NCI-H345 treated with DMSO at 0.1 percent for 48 hours (cell line): ENCODE measurements at regions not wholly inside any gene's neighbourhood (a gene's known extent, or its start where the extent isn't known, plus 50 kb on each side); places are given as distances from the start of the nearest gene placed in this dataset.

Source experiments
- DNase-seq: peaks from one replicate; lab custom pipeline; 2025; ENCODE audit not compliant: unreplicated experiment; lab: John Stamatoyannopoulos, UW

DNA sequence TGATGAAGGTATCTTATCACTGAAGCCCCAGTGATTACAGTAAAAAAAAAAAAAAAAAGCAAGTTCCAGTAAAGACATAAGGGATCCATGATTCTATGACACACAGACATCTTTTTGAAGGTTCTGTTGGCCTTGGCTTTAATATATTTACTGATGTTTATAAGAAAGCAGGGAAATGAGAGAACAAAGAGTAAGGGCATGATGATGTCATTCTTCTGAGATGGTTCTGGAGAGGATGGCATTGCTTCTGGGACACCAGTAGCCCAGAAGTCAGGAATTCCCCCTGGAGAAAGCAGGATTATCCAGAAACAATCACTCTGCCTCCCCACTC is 233.6 kb downstream of the FAM76B start:
- no peak for DNase-seq

DNA sequence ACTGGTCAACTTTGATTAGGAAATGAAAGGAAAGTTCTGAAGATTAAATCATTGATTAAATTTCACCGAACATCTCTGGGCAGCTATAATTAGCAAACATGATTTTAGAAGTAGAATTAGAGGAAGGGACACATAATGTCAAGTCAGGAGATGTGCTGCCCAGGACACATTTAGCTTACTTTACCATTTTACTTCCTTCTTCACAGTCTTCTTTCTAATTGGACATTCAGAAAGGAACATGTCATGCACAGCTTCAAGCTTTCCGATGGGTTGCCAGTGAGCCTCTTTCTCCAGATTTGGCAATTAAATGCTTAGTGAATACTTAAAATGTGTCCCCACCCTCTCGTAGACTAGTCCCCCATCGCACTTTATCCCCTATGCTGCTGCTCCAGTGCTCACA is 234.7 kb downstream of the FAM76B start:
- DNase-seq, result no peak

DNA sequence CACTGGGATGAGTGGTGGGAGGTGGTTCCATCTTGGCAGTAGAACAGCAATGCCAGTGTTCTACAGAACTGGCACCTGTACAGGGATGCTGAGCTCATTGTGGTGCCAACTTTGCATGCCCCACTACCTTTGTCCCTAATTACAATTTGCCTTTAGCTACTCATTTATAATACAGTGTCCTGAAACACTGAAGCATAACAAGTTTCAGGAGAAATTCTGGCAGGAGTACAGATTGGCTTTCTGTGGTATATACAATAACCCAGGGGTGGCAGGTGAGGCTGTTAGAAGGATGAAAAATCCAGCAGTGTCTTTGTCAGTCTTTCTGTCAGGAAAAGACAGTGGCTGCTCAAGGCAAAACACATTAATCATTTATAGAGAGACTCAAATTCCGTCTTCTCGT is 240.3 kb downstream of the FAM76B start:
- no peak for DNase-seq

DNA sequence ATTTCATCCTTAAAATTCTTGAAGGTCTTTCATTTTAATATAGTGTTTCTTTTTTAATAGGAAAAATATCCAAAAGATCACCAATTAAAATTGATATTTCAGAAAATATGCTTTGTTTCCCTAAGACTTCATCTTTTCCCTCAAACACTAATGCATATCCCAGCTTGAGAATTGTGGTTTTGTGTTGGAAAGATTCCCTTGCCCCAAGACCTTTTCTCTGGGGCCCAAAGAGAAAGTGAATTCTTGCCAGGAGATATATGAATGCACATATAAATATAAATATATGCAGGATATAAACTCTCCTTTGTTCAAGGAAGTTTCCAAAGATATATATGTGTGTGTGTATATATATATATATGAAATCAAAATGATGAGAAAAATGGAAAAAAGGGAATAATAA is 241.2 kb downstream of the FAM76B start:
- DNase-seq, result no peak

DNA sequence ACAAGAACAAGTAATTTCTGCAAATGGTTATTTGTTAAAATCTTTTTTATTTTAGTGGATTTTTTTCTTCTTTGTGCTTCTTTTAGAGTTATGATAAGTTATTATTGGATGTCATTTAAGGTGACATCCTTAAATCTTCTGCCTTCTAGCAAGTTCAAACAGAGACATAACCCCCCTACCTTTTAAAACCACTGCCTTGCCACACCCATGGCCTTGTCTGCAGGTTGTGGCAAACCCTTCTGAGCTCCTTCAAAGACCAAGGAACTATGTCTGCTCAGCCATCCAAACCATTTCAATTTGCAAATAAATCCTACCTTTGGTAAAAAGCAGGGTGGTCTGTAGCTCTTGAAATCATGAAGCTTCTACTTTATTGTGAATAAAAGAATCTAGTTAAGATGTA is 241.6 kb downstream of the FAM76B start:
- DNase-seq, result no peak

DNA sequence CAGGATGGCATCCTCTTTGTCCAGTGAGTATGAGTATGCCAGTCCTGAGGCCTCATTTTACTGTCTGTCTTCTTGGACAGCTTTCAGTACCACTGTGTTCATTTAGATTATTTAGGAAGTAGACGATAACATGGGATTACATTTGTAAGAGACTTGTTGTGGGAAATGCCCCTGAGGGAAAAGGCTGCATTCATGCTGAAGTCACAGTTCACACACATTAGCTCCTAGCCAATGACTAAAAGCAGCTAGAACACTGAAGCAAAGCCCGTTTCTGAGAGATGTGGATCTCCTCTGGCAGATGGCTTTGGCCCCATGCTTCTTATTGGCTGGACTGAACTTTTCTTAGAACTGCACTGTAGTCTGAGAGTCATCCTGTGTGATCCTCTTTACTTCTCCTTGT is 242.4 kb downstream of the FAM76B start:
- DNase-seq, result no peak

DNA sequence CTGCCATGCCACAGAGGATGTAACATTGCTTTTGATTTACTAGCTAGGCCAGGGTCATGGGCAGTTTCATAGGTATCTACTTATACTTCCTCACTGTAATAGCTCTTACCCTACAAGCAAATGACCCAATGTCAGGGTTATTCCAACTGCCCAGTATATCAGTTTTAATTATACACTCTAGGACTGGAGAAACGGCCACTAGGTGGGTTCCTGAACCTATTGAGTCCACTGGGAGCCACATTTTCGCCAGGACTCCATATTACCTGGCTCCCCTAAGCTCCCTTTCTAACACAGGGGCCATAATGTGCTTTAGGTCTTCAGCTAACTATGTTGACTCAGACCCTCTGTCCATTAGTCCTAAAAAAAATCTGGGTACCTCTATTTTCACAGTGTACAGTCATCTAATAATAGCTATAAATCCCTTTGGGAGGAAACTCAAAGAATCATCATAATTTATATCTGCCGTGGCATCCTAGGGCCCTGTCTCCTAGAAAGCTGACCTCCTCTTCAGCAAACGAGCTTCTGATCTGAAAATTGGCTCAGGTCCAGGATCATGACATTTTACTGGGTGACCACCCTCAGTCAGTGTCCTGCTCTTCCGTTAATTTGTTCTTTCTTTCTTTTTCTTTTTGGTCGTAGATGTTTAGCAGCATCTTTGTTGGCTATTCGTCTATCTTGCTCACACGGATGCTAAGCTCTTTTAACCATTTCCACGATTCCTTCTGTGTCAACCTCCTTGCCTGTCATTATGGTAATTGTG is 244.3 kb downstream of the FAM76B start:
- DNase-seq, result no peak

DNA sequence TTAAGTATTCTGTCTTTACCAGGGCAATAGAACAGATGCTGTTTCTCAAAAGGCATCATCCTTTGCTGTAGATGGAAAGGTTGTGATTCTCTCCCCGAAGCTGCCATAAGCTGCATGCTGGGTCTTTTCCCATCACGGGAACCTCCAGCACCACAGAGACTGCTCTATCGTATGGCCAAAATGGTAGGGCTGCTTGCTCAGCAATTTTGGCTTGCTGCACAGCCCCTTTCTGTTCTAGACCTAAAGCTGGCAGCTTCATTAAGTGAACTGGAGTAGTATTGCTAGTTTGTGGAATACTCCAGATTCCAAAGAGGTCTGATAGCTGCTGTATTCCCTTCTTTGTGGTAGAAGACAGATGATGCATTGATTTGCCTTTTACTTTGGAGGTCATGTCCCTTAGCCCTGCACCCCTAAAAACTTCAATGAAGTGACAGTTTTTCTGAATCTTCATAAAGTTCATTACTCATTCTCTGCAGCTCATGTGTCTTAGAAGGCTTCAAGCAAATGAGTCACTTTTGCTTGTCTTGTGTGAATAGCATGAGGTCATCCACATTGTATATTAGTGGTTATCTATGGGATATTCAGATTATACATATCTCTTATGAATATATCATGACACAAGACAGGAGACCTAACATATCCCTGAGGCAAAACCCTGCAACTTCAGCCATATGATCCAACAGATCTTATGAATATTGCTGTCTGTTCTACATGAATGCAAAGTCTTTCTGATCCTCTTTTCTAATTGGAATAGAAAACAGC is 245.3 kb downstream of the FAM76B start:
- no peak for DNase-seq

DNA sequence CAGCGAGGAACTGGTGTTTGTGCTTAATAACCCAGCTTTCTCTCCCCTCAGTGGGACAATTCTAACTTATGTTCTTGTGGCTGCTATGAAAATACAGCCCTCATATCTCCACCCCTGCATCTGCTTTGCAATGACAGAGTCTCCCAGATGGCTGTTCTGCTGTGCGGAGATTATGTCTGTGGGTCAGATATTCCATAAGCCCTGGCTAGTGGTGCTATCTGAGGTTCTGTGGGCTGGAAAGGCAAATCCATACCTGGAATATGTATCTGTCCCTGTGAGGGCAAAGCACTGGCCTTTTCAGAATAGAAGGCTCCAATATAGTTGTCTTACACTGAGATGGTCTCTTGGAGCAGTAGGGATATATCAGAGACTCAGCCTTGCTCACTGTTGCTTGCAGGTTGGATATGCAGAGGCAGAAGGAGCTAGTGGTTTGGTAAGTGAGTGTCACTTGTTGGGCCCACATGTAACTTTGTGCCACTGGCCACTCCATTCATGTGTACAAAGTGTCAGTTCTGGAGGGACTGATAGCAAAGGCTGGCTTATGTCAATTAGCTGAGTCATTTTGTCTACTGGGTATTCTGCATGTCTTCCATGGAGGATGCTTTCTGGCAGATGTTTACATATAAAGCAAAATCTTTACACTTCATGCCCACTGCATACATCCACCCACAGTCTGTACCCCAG is 246.6 kb downstream of the FAM76B start:
- no peak for DNase-seq

DNA sequence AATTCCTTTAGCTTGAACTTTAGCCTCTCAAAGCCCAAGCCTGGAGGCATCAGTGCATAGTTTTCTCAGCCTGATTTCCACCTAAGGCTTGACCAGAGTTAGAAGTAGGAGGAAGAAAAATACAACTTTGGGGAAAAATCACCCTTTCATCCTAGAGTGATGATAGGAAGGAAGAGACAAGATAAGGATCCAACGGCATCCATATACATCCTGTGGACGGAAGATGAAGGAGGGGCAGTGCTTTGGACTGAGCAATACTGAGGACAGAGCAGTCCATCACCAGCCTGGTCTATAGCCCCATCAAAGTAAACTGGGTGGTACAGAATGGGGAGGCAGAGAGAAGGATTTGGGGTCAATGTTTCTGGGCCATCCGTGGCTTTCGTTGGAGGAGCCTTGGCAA is 247.9 kb downstream of the FAM76B start:
- DNase-seq, result no peak

DNA sequence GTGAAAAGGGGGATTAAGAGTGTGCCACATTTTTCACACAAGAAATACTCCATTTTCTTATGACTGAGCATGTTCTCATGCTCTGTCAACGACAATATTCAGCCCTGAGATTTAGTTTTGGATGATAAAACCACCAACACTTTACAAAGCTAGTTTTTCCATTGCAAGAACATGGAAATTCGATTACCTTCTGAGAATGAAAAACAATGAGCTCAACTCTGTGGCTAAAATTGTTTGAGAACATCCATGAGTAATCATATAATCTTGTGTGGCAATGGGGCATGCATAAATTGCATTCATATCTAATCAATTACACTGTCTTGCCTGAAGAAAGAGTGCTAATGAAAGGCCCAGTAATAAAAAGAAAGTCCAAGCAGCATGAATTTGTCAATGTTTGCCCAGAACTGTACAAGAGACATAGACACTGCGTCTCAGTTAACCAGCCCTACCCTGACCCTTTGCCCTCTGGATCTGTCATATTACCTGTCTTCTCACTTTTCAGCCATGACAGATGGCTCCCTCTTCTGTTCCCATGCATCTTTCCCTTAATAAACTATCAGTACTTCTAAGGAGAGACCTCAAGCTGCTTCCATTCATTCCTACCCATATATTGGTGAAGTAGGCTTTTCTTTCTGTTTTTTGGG is 253.4 kb downstream of the FAM76B start:
- no peak for DNase-seq

DNA sequence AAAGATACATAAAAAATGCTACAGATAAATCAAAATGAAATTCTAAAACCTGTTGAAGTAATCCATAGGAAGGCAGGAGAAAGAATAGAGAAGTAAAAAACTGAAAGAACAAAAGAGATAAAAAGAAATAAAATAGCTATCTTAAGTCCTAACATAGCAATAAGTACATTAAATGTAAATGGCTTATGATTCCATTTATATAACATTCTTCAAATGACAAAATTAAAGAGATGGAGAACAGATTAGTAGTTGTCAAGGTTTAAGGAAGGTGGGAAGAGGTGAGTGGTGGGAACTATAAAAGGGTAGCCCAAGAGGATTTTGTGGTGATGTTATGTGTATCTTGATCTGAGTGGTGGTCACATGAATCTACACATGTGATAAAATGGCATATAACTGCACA is 254.8 kb downstream of the FAM76B start:
- DNase-seq, result no peak

DNA sequence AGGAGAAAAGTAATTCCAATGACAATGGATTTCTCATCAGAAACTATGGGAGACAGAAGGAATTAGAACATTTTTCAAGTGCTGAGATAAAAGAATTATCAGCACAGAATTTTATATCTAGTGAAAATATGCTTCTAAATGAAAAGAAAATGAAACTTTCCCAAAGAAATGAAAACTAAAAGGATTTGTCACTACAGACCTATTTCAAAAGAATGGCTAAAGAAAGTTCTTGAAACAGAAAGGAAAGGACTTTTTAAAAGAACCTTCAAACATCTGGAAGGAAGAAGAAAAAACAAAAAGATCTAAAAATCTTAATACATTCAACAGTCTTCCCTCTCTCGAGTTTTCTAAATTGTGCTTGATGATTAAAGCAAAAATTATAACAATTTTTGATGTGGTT is 255.4 kb downstream of the FAM76B start:
- no peak for DNase-seq

DNA sequence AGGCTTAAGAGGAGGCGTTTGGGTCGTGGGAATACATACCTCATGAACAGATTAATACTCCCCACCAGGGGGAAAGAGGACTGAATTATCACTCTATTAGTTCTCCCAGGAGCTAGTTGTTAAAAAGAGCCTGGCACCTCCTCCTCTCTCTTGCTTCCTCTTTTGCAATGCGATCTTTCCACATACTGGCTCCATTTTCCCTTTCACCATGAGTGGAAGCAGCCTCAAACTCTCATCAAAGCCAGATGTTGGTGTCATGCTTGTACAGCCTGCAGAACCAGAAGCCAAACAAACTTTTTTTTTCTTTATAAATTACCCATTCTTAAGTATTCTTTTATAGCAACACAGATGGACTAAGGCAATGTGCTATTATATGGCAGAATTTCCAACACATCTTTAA is 258.5 kb downstream of the FAM76B start:
- DNase-seq, result no peak

DNA sequence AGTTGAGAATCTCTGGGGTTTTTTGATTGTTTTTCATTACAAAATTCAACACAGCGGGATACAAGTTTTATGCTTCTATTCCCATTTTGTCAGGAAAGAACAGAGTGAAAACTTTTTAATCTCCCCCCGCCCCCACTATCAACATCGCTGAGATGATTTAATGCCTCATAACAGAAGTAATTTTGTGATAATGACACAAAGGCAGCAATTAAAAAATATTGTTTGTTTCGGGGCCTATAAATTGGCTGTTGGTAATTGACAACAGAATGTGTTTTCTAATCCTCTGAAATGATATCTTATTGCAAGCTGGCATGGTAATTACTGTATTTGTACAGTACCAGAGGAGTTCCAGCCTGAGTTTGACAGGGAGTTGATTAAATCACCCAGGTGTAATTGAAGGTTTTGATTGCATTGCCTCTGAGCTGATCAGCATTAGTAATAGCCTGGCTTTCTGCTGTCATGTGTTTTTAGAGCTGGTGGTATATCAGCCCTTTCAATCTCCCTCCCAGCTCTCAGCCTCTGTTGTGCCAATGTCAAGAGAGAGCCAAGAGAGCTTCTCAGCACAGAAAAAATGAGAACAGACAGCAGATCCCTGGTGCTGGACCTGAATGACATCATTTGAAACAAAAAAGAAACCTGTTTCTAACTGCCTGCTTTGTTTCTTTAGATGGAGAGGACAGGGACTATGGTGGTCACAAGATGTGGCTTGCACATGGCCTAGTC is 265.1 kb downstream of the FAM76B start:
- no peak for DNase-seq

DNA sequence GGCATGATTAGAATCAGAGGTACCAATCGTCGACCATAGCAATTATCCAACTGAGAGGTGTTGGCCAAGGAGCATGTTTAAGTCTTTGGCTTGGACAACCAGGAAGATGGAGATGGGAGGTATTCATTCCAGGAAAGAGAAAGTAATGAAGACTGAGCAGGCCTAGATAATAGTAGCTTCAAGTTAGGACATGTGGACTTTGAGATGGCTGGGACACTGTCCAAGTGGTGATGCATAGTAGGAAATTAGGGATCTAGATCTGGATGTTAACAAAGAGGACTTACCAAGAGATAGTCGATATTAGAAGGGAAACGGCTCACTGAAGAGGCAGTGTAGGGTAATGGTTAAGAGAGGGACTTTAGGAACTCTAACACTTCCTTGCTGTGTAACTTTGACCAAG is 266.7 kb downstream of the FAM76B start:
- DNase-seq, result no peak

DNA sequence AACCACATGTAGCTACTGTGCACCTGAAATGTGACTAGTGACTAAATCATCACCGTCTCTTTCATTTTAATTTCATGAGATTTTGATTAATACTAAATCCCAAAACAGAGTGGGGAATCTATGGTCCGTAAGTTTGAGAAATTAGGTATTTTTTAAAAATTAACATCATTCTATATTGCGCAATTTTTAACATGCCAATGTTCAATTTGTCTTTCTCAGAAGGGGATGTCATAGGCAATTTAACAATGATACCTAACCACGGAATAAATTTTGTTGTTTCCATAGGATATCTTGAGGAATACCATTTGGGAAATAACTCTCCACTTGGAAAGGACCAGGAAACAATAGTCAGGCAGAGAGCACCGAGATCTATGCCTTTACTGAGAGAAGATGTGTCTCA is 267.7 kb downstream of the FAM76B start:
- DNase-seq, result no peak

DNA sequence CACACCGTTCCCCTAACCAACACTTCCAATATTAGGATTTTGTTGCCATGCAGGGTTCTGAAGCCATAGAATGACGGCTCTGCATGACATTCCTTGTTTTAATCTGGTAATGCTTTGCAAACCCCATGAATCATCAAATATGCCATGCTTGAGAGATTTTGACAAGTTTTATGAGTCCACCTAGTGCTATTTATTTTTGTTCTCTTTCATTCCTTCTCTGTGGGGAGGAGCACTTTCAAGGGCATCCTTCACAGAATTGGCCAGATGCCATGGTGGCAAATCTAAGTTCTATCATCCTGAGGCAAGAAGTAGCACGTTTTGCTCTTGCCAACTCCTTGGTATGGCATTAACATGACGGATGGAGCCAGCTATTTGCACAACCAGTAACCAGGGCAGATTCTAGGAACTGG is 268.4 kb downstream of the FAM76B start:
- peak; percentile 71 for DNase-seq

DNA sequence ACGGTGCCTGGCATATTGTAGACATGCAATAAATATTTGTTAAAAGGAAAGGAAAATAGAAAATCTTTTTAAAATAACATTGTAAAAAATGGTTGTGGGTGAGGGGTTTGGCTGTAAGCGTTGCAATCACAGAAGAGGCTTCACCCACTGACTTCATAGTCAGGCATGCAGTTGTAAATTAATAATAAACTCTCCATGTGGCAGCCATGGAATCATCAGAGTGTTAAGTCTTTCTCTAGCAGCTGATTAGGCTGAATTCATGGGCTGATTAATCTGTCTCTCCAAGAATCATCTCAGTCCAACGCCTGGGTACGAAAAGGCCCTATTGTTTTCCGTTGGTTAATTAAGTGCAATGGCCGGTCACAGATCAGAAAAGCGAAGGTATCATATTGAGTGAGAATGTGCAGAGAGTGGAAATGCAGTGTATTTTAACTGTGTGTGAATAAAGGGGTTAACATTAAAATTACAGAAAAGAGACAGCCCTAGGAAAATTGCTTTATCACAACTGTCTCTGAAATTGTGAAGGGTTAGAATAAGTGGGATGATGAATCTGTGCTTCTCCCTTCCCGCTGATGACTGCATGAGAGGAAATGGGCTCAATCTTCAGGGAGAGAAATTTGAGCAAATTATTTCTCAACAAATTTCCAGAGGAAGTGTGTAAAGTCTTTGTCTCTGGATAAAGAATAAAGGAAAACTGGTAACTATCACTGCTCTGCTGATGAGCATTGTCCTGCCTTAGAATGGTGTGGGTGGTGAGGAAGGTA is 269.0 kb downstream of the FAM76B start:
- no peak for DNase-seq

DNA sequence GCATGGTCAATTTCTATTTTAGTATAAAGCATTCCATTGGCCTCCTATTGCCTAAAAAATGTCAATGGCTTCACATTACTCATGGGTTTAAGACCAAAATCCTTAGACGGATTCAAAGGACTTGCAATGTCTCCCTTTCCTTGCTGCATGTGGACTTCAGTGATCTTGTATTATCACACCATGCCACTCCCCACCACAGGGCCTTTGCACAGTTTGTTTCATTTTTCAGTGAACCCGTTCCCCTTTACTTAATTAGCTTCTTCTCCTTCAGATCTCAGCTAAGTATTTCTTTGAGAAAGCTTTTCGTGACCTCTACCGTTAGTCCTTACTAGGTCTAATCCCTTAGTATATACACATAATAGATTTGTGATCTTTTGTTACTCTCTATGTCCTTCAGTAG is 269.7 kb downstream of the FAM76B start:
- DNase-seq, result no peak
